K562 (cell line): ENCODE measurements at regions not wholly inside any gene's neighbourhood (a gene's known extent, or its start where the extent isn't known, plus 50 kb on each side); places are given as distances from the start of the nearest gene placed in this dataset.

Experiments
- CBFB ChIP-seq: sonication (generic); formaldehyde crosslinking; IDR thresholded peaks from 2 replicates; pipeline ENCODE4 v1.4.0; 2020; ENCODE audit warnings: mild to moderate bottlenecking, missing genetic modification reagents
- CTCF ChIP-seq, 3 experiments: IDR thresholded peaks in 2 of 3; conservative IDR thresholded peaks in 1 of 3; 2 replicates each; pipeline ENCODE4 v1.5.1; 2011 to 2012; ENCODE audit warnings: low read length in 3 of 3, mild to moderate bottlenecking in 3 of 3, control low read depth in 2 of 3, improper control_type of control experiment in 1 of 3, inconsistent platforms in 1 of 3, low read depth in 1 of 3, mixed read lengths in 1 of 3, moderate library complexity in 1 of 3; ENCODE audit not compliant: insufficient read depth in 2 of 3
- JUNB ChIP-seq: fragments of 450-650 bp; formaldehyde crosslinking; conservative IDR thresholded peaks from 2 replicates; pipeline ENCODE4 v1.4.0; 2020; ENCODE audit warnings: mild to moderate bottlenecking
- NFIC ChIP-seq: fragments of 450-650 bp; IDR thresholded peaks from 2 replicates; pipeline ENCODE4 v1.6.1; 2017; ENCODE audit warnings: mild to moderate bottlenecking, inconsistent platforms
- USF2 ChIP-seq: sonication (generic); formaldehyde crosslinking; IDR thresholded peaks from 2 replicates; pipeline ENCODE4 v1.5.0; 2020; ENCODE audit warnings: missing genetic modification reagents
- YBX1 ChIP-seq: fragments of 450-650 bp; IDR thresholded peaks from 2 replicates; pipeline ENCODE4 v1.7.1; 2016; ENCODE audit warnings: mild to moderate bottlenecking
- ZNF263 ChIP-seq: sonication (generic); formaldehyde crosslinking; IDR thresholded peaks from 2 replicates; pipeline ENCODE4 v1.8.0; 2022; ENCODE audit warnings: mild to moderate bottlenecking, missing genetic modification reagents, borderline replicate concordance
- ZNF324 ChIP-seq: fragments of 250-450 bp; sonication (Bioruptor Pico); IDR thresholded peaks from 2 replicates; pipeline ENCODE4 v1.4.0; 2020; ENCODE audit warnings: mild to moderate bottlenecking

GRCh38 chr4:178056996-178057395 lies 614.8 kb upstream of the AGA start:
- TF ChIP-seq NFIC: no peak
- no peak for TF ChIP-seq ZNF263 (CRISPR knock-in tag)
- TF ChIP-seq CTCF (IDR thresholded peaks at IDR 0.05 in 2 of 3, conservative IDR thresholded peaks at IDR 0.05 in 1 of 3; ENCODE audit: insufficient read depth in 2 of 3, low read depth in 1 of 3, low read length in 3 of 3): no peak
- TF ChIP-seq YBX1: no peak
- TF ChIP-seq ZNF324 (CRISPR knock-in tag): no peak
- no peak for TF ChIP-seq JUNB (CRISPR knock-in tag)
- no peak for TF ChIP-seq USF2 (CRISPR knock-in tag)
- no peak for TF ChIP-seq CBFB (CRISPR knock-in tag)
